GM06990 (cell line): ENCODE measurements at regions not wholly inside any gene's neighbourhood (a gene's known extent, or its start where the extent isn't known, plus 50 kb on each side); places are given as distances from the start of the nearest gene placed in this dataset.

ENCODE experiments used
- DNase-seq: peaks from one replicate; pipeline ENCODE4 v3.0.0-alpha.2; 2011; ENCODE audit not compliant: insufficient read length; ENCODE audit errors: extremely low read depth
- H3K27me3 ChIP-seq: replicated peaks from 2 replicates; pipeline ENCODE4 v1.6.0; 2011; ENCODE audit warnings: low read length; ENCODE audit not compliant: control insufficient read depth, insufficient read depth
- H3K36me3 ChIP-seq: 2 replicates; pipeline ENCODE4 v1.5.1; 2011; ENCODE audit warnings: low read length; ENCODE audit not compliant: control insufficient read depth, insufficient read depth
- H3K4me3 ChIP-seq: replicated peaks from 2 replicates; pipeline ENCODE4 v1.5.1; 2011; ENCODE audit warnings: low read depth, mild to moderate bottlenecking, control low read depth, low read length
- TF ChIP-seq, protein P1 (sequence below): IDR thresholded peaks from 2 replicates; pipeline ENCODE4 v1.5.1; 2011; ENCODE audit warnings: low read length, control low read depth, mild to moderate bottlenecking, inconsistent platforms; ENCODE audit not compliant: insufficient read depth, poor library complexity, severe bottlenecking

- DNase-seq = no peak
- no peaks in the 10 kb centered on the region for H3K27me3 ChIP-seq
- H3K4me3 ChIP-seq = no peak overlapping the region
- H3K36me3 ChIP-seq = no peaks in the 10 kb centered on the region
- TF ChIP-seq, protein P1, sequence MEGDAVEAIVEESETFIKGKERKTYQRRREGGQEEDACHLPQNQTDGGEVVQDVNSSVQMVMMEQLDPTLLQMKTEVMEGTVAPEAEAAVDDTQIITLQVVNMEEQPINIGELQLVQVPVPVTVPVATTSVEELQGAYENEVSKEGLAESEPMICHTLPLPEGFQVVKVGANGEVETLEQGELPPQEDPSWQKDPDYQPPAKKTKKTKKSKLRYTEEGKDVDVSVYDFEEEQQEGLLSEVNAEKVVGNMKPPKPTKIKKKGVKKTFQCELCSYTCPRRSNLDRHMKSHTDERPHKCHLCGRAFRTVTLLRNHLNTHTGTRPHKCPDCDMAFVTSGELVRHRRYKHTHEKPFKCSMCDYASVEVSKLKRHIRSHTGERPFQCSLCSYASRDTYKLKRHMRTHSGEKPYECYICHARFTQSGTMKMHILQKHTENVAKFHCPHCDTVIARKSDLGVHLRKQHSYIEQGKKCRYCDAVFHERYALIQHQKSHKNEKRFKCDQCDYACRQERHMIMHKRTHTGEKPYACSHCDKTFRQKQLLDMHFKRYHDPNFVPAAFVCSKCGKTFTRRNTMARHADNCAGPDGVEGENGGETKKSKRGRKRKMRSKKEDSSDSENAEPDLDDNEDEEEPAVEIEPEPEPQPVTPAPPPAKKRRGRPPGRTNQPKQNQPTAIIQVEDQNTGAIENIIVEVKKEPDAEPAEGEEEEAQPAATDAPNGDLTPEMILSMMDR = no peak
Observed at GRCh38 chr6:154592199-154592860, 81.8 kb upstream of the CNKSR3 start.

GRCh38 chr6:154593122-154593521 is 82.6 kb upstream of the CNKSR3 start:
- DNase-seq = no peak
- TF ChIP-seq, protein P1 = no peak

GRCh38 chr6:154594496-154595198 is 84.2 kb upstream of the CNKSR3 start:
- TF ChIP-seq, protein P1 = no peak
- no peaks in the 10 kb centered on the region for H3K36me3 ChIP-seq
- H3K27me3 ChIP-seq = no peaks in the 10 kb centered on the region
- H3K4me3 ChIP-seq = no peak overlapping the region
- no peak for DNase-seq

More at GRCh38 chr6:154593122-154593521, 82.6 kb upstream of the CNKSR3 start:
- Histone ChIP-seq H3K36me3 (no peaks in the 10 kb centered on the region), H3K4me3 (no peak overlapping the region), H3K27me3 (no peaks in the 10 kb centered on the region)

- H3K27me3 ChIP-seq = no peaks in the 10 kb centered on the region
- TF ChIP-seq, protein P1 = no peak
- no peak overlapping the region for H3K4me3 ChIP-seq
- no peaks in the 10 kb centered on the region for H3K36me3 ChIP-seq
- DNase-seq = no peak
Observed at GRCh38 chr6:154595538-154595937, 85.1 kb upstream of the CNKSR3 start.

DNA sequence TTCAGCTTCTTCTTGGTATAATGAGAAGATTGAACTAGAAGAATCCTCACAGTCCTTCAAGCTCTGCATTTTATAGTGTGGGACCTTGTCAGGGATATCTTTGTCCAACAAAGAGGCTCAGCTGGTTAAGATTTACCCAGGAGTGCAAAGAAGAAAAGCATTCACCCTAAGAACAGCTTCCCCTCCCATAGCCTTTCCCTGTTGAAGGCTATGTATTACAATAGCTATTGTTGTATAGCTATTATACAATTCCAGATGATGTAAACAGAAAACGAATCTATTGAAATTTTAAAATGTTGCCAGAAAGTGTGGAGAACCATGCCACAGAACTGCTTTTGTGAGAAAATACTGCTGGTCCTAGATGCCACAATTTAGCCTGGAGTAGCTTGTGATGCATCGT is 85.5 kb upstream of the CNKSR3 start:
- TF ChIP-seq, protein P1 = no peak
- H3K27me3 ChIP-seq = no peaks in the 10 kb centered on the region
- no peak for DNase-seq

More for the DNA sequence above, 85.5 kb upstream of the CNKSR3 start:
- no peaks in the 10 kb centered on the region for H3K36me3 ChIP-seq
- H3K4me3 ChIP-seq = no peak overlapping the region
